ENCODE measurements at regions not wholly inside any gene's neighbourhood (a gene's known extent, or its start where the extent isn't known, plus 50 kb on each side); places are given as distances from the start of the nearest gene placed in this dataset.
"Not testable (repeated sequence)": the region's sequence is repeated elsewhere in the genome, so short reads cannot be mapped to it uniquely, and the experiment has no call there.

- WGBS, 3 donors: 86 to 93% (median 89%) methylated on average over 12 of the region's 12 CpGs
- H3K4me3 ChIP-seq (ENCODE audit: low read depth in 1 of 3, low read length in 3 of 3): no peak overlapping the region
- no peaks in the 10 kb centered on the region for H3K36me3 ChIP-seq (ENCODE audit: control insufficient read depth in 3 of 3, insufficient read depth in 2 of 3, low read depth in 1 of 3, low read length in 3 of 3)
- no peak for DNase-seq
- H3K4me1 ChIP-seq (ENCODE audit: control insufficient read depth in 3 of 3, insufficient read depth in 2 of 3, low read depth in 1 of 3, low read length in 2 of 3): no peaks in the 10 kb centered on the region
- FAIRE-seq: no peak
- no peaks in the 10 kb centered on the region for H3K27me3 ChIP-seq (ENCODE audit: control insufficient read depth in 3 of 3, insufficient read depth in 3 of 3, low read length in 3 of 3)
- no peak overlapping the region for H3K27ac ChIP-seq (ENCODE audit: low read depth in 1 of 3, low read length in 2 of 3)
- H3K9me3 ChIP-seq (ENCODE audit: control insufficient read depth in 2 of 2, insufficient read depth in 1 of 2, low read depth in 1 of 2, low read length in 1 of 2): no peaks in the 10 kb centered on the region
Observed at GRCh38 chrX:138856881-138857604, 145.5 kb upstream of the FGF13 start.

- FAIRE-seq: no peak
- WGBS, 3 donors: 69 to 87% (median 84%) methylated on average over 2 of the region's 2 CpGs
Observed at GRCh38 chrX:138853936-138854335, 142.4 kb upstream of the FGF13 start.

GRCh38 chrX:138849521-138849920 is 138.0 kb upstream of the FGF13 start:
- no peaks in the 10 kb centered on the region for H3K36me3 ChIP-seq (ENCODE audit: control insufficient read depth in 3 of 3, insufficient read depth in 2 of 3, low read depth in 1 of 3, low read length in 3 of 3)
- H3K4me1 ChIP-seq (ENCODE audit: control insufficient read depth in 3 of 3, insufficient read depth in 2 of 3, low read depth in 1 of 3, low read length in 2 of 3): no peaks in the 10 kb centered on the region
- WGBS, 3 donors: 77 to 86% (median 82%) methylated on average over 2 of the region's 2 CpGs
- H3K27ac ChIP-seq (ENCODE audit: low read depth in 1 of 3, low read length in 2 of 3): no peak overlapping the region
- FAIRE-seq: no peak
- H3K4me3 ChIP-seq (ENCODE audit: low read depth in 1 of 3, low read length in 3 of 3): no peak overlapping the region
- no peaks in the 10 kb centered on the region for H3K27me3 ChIP-seq (ENCODE audit: control insufficient read depth in 3 of 3, insufficient read depth in 3 of 3, low read length in 3 of 3)
- no peak for DNase-seq
- H3K9me3 ChIP-seq (ENCODE audit: control insufficient read depth in 2 of 2, insufficient read depth in 1 of 2, low read depth in 1 of 2, low read length in 1 of 2): no peaks in the 10 kb centered on the region

More at GRCh38 chrX:138853936-138854335, 142.4 kb upstream of the FGF13 start:
- no peak overlapping the region for H3K27ac ChIP-seq (ENCODE audit: low read depth in 1 of 3, low read length in 2 of 3)
- H3K27me3 ChIP-seq (ENCODE audit: control insufficient read depth in 3 of 3, insufficient read depth in 3 of 3, low read length in 3 of 3): no peaks in the 10 kb centered on the region
- no peaks in the 10 kb centered on the region for H3K36me3 ChIP-seq (ENCODE audit: control insufficient read depth in 3 of 3, insufficient read depth in 2 of 3, low read depth in 1 of 3, low read length in 3 of 3)
- no peak overlapping the region for H3K4me3 ChIP-seq (ENCODE audit: low read depth in 1 of 3, low read length in 3 of 3)
- DNase-seq: no peak
- H3K4me1 ChIP-seq (ENCODE audit: control insufficient read depth in 3 of 3, insufficient read depth in 2 of 3, low read depth in 1 of 3, low read length in 2 of 3): no peaks in the 10 kb centered on the region
- H3K9me3 ChIP-seq (ENCODE audit: control insufficient read depth in 2 of 2, insufficient read depth in 1 of 2, low read depth in 1 of 2, low read length in 1 of 2): no peaks in the 10 kb centered on the region

DNA sequence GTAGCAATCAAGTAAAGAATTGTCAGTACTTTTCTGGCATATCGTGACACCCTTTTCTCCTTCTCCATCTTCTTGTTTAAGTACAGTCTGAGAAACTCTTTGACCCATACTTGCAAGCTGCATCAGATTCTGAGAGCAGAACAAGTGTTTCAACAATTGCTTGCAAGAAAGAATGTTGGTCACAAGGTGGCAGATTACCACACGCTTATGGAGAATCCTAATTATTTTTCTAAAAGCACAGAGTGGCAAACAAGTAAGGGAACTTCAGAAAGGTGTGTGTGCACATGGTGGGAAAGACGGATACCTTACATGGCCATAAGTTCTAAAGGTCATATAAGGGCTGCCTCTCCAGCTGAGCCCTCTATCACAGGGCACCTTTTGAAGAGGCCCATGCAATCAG is 136.4 kb upstream of the FGF13 start:
- H3K4me1 ChIP-seq (ENCODE audit: control insufficient read depth in 3 of 3, insufficient read depth in 2 of 3, low read depth in 1 of 3, low read length in 2 of 3): no peaks in the 10 kb centered on the region
- H3K27me3 ChIP-seq (ENCODE audit: control insufficient read depth in 3 of 3, insufficient read depth in 3 of 3, low read length in 3 of 3): no peaks in the 10 kb centered on the region
- H3K4me3 ChIP-seq (ENCODE audit: low read depth in 1 of 3, low read length in 3 of 3): no peak overlapping the region
- H3K9me3 ChIP-seq (ENCODE audit: control insufficient read depth in 2 of 2, insufficient read depth in 1 of 2, low read depth in 1 of 2, low read length in 1 of 2): no peaks in the 10 kb centered on the region
- DNase-seq (peak in 1 of 2 donors; percentile 1), FAIRE-seq (no peak)
- 26 to 51% (median 32%) methylated on average over 3 of the region's 3 CpGs for WGBS, 3 donors
- H3K36me3 ChIP-seq (ENCODE audit: control insufficient read depth in 3 of 3, insufficient read depth in 2 of 3, low read depth in 1 of 3, low read length in 3 of 3): no peaks in the 10 kb centered on the region
- no peak overlapping the region for H3K27ac ChIP-seq (ENCODE audit: low read depth in 1 of 3, low read length in 2 of 3)

DNA sequence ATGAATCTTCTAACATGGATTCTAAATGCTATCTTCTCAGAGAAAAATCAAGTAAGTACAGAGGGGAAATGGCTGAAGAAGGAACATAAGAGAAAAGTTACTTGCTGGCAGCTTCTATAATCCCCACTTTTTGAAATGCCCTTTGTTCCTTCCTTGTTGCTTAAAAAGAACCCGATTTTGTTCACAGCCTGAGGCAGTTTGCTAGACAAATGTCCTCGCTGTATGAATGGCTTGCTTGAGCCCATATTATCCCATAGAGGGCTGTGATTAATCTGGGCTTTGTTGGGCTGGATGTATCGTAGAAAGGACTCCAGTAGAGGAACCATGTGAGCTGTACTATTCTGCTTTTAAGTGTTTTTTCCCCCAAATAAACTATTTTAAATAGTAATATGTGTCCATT is 134.3 kb upstream of the FGF13 start:
- FAIRE-seq (no peak), DNase-seq (no peak)
- Histone ChIP-seq H3K27me3 (ENCODE audit: control insufficient read depth in 3 of 3, insufficient read depth in 3 of 3, low read length in 3 of 3) (no peaks in the 10 kb centered on the region), H3K27ac (ENCODE audit: low read depth in 1 of 3, low read length in 2 of 3) (no peak overlapping the region), H3K36me3 (ENCODE audit: control insufficient read depth in 3 of 3, insufficient read depth in 2 of 3, low read depth in 1 of 3, low read length in 3 of 3) (no peaks in the 10 kb centered on the region), H3K4me1 (ENCODE audit: control insufficient read depth in 3 of 3, insufficient read depth in 2 of 3, low read depth in 1 of 3, low read length in 2 of 3) (no peaks in the 10 kb centered on the region), H3K9me3 (ENCODE audit: control insufficient read depth in 2 of 2, insufficient read depth in 1 of 2, low read depth in 1 of 2, low read length in 1 of 2) (no peaks in the 10 kb centered on the region), H3K4me3 (ENCODE audit: low read depth in 1 of 3, low read length in 3 of 3) (no peak overlapping the region)
- WGBS, 3 donors: 60 to 72% (median 67%) methylated on average over 3 of the region's 3 CpGs

DNA sequence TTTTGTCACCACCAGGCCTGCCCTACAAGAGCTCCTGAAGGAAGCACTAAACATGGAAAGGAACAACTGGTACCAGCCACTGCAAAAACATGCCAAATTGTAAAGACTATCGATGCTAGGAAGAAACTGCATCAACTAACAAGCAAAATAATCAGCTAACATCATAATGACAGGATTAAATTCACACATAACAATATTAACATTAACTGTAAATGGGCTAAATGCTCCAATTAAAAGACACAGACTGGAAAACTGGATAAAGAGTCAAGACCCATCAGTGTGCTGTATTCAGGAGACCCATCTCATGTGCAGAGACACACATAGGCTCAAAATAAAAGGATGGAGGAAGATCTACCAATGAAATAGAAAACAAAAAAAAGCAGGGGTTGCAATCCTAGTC is 95.9 kb upstream of the FGF13 start:
- not testable (repeated sequence) for FAIRE-seq; H3K27ac ChIP-seq (ENCODE audit: low read depth in 1 of 3, low read length in 2 of 3); H3K4me1 ChIP-seq (ENCODE audit: control insufficient read depth in 3 of 3, insufficient read depth in 2 of 3, low read depth in 1 of 3, low read length in 2 of 3); DNase-seq; H3K9me3 ChIP-seq (ENCODE audit: control insufficient read depth in 2 of 2, insufficient read depth in 1 of 2, low read depth in 1 of 2, low read length in 1 of 2); H3K27me3 ChIP-seq (ENCODE audit: control insufficient read depth in 3 of 3, insufficient read depth in 3 of 3, low read length in 3 of 3); H3K36me3 ChIP-seq (ENCODE audit: control insufficient read depth in 3 of 3, insufficient read depth in 2 of 3, low read depth in 1 of 3, low read length in 3 of 3); H3K4me3 ChIP-seq (ENCODE audit: low read depth in 1 of 3, low read length in 3 of 3)
- WGBS, 3 donors: 80 to 86% methylated on average over 1 of the region's 1 CpG; no CpG with 5 or more reads in 1 of the 3 donors

DNA sequence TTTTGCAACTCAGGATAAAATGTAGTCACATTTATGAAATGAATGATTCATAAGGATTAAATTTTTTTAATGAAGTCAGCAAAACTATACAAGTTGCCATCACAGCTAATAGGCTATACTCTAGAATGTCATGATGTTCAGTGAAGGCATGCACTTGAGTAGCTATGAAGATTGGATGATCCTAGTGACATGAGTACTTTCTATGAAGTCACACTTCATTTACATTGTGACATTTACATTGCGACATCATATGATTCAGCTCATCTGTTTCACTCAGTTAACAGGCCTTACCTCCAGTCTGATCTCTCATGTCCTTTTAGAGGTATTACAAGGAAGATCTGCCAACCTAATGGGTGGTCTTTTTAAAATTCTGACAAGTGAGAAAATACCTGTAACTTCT is 82.7 kb upstream of the FGF13 start:
- no peak overlapping the region for H3K27ac ChIP-seq (ENCODE audit: low read depth in 1 of 3, low read length in 2 of 3)
- no peaks in the 10 kb centered on the region for H3K27me3 ChIP-seq (ENCODE audit: control insufficient read depth in 3 of 3, insufficient read depth in 3 of 3, low read length in 3 of 3)
- H3K36me3 ChIP-seq (ENCODE audit: control insufficient read depth in 3 of 3, insufficient read depth in 2 of 3, low read depth in 1 of 3, low read length in 3 of 3): no peaks in the 10 kb centered on the region
- H3K4me3 ChIP-seq (ENCODE audit: low read depth in 1 of 3, low read length in 3 of 3): no peak overlapping the region
- no peak for DNase-seq
- 83 to 94% (median 85%) methylated on average over 1 of the region's 1 CpG for WGBS, 3 donors
- H3K4me1 ChIP-seq (ENCODE audit: control insufficient read depth in 3 of 3, insufficient read depth in 2 of 3, low read depth in 1 of 3, low read length in 2 of 3): no peaks in the 10 kb centered on the region
- FAIRE-seq: no peak
- H3K9me3 ChIP-seq (ENCODE audit: control insufficient read depth in 2 of 2, insufficient read depth in 1 of 2, low read depth in 1 of 2, low read length in 1 of 2): no peaks in the 10 kb centered on the region

DNA sequence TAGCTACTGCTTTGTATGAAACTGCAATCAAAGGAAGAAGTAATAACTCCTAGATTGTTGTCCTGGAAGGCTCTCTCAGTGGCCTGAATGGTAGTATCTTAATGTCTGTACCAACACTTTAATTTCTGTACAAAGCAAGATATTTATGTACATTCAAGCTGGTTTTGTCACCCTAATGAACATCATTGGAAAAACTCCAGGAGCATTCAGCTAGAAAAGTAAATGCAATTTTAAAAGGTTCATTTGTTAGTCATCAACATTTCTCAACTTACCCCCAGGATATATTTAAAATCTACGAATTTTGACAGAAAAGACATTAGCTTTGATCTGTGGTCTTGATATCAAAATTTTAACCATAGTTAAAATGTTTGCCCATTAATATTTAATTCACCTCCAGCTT is 80.0 kb upstream of the FGF13 start:
- no peaks in the 10 kb centered on the region for H3K27me3 ChIP-seq (ENCODE audit: control insufficient read depth in 3 of 3, insufficient read depth in 3 of 3, low read length in 3 of 3)
- whole genome bisulfite sequencing, 3 donors: 7 to 52% (median 24%) methylated on average over 1 of the region's 1 CpG
- no peak for DNase-seq
- no peaks in the 10 kb centered on the region for H3K4me1 ChIP-seq (ENCODE audit: control insufficient read depth in 3 of 3, insufficient read depth in 2 of 3, low read depth in 1 of 3, low read length in 2 of 3)
- FAIRE-seq: no peak
- H3K36me3 ChIP-seq (ENCODE audit: control insufficient read depth in 3 of 3, insufficient read depth in 2 of 3, low read depth in 1 of 3, low read length in 3 of 3): no peaks in the 10 kb centered on the region
- H3K27ac ChIP-seq (ENCODE audit: low read depth in 1 of 3, low read length in 2 of 3): no peak overlapping the region
- no peaks in the 10 kb centered on the region for H3K9me3 ChIP-seq (ENCODE audit: control insufficient read depth in 2 of 2, insufficient read depth in 1 of 2, low read depth in 1 of 2, low read length in 1 of 2)
- H3K4me3 ChIP-seq (ENCODE audit: low read depth in 1 of 3, low read length in 3 of 3): no peak overlapping the region

GRCh38 chrX:138788771-138789170 is 77.3 kb upstream of the FGF13 start:
- Histone ChIP-seq H3K4me1 (ENCODE audit: control insufficient read depth in 3 of 3, insufficient read depth in 2 of 3, low read depth in 1 of 3, low read length in 2 of 3) (no peaks in the 10 kb centered on the region), H3K36me3 (ENCODE audit: control insufficient read depth in 3 of 3, insufficient read depth in 2 of 3, low read depth in 1 of 3, low read length in 3 of 3) (no peaks in the 10 kb centered on the region), H3K27me3 (ENCODE audit: control insufficient read depth in 3 of 3, insufficient read depth in 3 of 3, low read length in 3 of 3) (no peaks in the 10 kb centered on the region), H3K4me3 (ENCODE audit: low read depth in 1 of 3, low read length in 3 of 3) (no peak overlapping the region), H3K27ac (ENCODE audit: low read depth in 1 of 3, low read length in 2 of 3) (no peak overlapping the region), H3K9me3 (ENCODE audit: control insufficient read depth in 2 of 2, insufficient read depth in 1 of 2, low read depth in 1 of 2, low read length in 1 of 2) (no peaks in the 10 kb centered on the region)
- no peak for FAIRE-seq
- no peak for DNase-seq
